ENCODE measurements at regions not wholly inside any gene's neighbourhood (a gene's known extent, or its start where the extent isn't known, plus 50 kb on each side); places are given as distances from the start of the nearest gene placed in this dataset.

- Histone ChIP-seq H3K4me2 (ENCODE audit: low read length) (no peak overlapping the region), H3F3A (ENCODE audit: insufficient read depth, low read length) (no peaks in the 10 kb centered on the region), H3K79me2 (ENCODE audit: insufficient read depth, low read length) (no peaks in the 10 kb centered on the region), H3K9me2 (ENCODE audit: low read depth, low read length) (no peaks in the 10 kb centered on the region), H3K27ac (ENCODE audit: low read depth, low read length, poor library complexity, severe bottlenecking) (no peak overlapping the region), H3K4me1 (ENCODE audit: insufficient read depth, low read length, severe bottlenecking) (no peaks in the 10 kb centered on the region), H3K9ac (ENCODE audit: low read length) (no peak overlapping the region), H2AFZ (ENCODE audit: low read length) (no peak overlapping the region), H3K4me3 (ENCODE audit: low read depth, low read length, poor library complexity, severe bottlenecking) (no peak overlapping the region), H3K36me3 (ENCODE audit: insufficient read depth, low read length) (no peaks in the 10 kb centered on the region), H4K20me1 (ENCODE audit: insufficient read depth, low read length) (no peaks in the 10 kb centered on the region), H3K9me3 (ENCODE audit: low read length) (no peaks in the 10 kb centered on the region), H3K27me3 (ENCODE audit: insufficient read depth, low read length) (no peaks in the 10 kb centered on the region)
- no peak for TF ChIP-seq EZH2 (IDR thresholded peaks at IDR 0.05; ENCODE audit: borderline replicate concordance, low read length)
- TF ChIP-seq, protein P1, sequence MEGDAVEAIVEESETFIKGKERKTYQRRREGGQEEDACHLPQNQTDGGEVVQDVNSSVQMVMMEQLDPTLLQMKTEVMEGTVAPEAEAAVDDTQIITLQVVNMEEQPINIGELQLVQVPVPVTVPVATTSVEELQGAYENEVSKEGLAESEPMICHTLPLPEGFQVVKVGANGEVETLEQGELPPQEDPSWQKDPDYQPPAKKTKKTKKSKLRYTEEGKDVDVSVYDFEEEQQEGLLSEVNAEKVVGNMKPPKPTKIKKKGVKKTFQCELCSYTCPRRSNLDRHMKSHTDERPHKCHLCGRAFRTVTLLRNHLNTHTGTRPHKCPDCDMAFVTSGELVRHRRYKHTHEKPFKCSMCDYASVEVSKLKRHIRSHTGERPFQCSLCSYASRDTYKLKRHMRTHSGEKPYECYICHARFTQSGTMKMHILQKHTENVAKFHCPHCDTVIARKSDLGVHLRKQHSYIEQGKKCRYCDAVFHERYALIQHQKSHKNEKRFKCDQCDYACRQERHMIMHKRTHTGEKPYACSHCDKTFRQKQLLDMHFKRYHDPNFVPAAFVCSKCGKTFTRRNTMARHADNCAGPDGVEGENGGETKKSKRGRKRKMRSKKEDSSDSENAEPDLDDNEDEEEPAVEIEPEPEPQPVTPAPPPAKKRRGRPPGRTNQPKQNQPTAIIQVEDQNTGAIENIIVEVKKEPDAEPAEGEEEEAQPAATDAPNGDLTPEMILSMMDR (IDR thresholded peaks at IDR 0.05; ENCODE audit: low read length): no peak
These were observed 667.6 kb upstream of the TBX3 start for GRCh38 chr12:115351514-115352077.

GRCh38 chr12:115349711-115350110 is 665.7 kb upstream of the TBX3 start:
- H3K27me3 ChIP-seq (ENCODE audit: insufficient read depth, low read length): no peaks in the 10 kb centered on the region
- no peaks in the 10 kb centered on the region for H3K9me2 ChIP-seq (ENCODE audit: low read depth, low read length)
- H3K4me3 ChIP-seq (ENCODE audit: low read depth, low read length, poor library complexity, severe bottlenecking): no peak overlapping the region
- TF ChIP-seq, protein P1 (IDR thresholded peaks at IDR 0.05; ENCODE audit: low read length): no peak
- no peak for TF ChIP-seq EZH2 (IDR thresholded peaks at IDR 0.05; ENCODE audit: borderline replicate concordance, low read length)
- no peaks in the 10 kb centered on the region for H3K36me3 ChIP-seq (ENCODE audit: insufficient read depth, low read length)
- H3F3A ChIP-seq (ENCODE audit: insufficient read depth, low read length): no peaks in the 10 kb centered on the region
- H3K4me2 ChIP-seq (ENCODE audit: low read length): no peak overlapping the region
- no peaks in the 10 kb centered on the region for H3K4me1 ChIP-seq (ENCODE audit: insufficient read depth, low read length, severe bottlenecking)
- H3K27ac ChIP-seq (ENCODE audit: low read depth, low read length, poor library complexity, severe bottlenecking): no peak overlapping the region
- no peaks in the 10 kb centered on the region for H3K79me2 ChIP-seq (ENCODE audit: insufficient read depth, low read length)
- no peaks in the 10 kb centered on the region for H3K9me3 ChIP-seq (ENCODE audit: low read length)
- no peak overlapping the region for H3K9ac ChIP-seq (ENCODE audit: low read length)
- H2AFZ ChIP-seq (ENCODE audit: low read length): no peak overlapping the region
- no peaks in the 10 kb centered on the region for H4K20me1 ChIP-seq (ENCODE audit: insufficient read depth, low read length)

GRCh38 chr12:115348301-115348700 is 664.3 kb upstream of the TBX3 start:
- no peak overlapping the region for H2AFZ ChIP-seq (ENCODE audit: low read length)
- no peak overlapping the region for H3K4me3 ChIP-seq (ENCODE audit: low read depth, low read length, poor library complexity, severe bottlenecking)
- no peaks in the 10 kb centered on the region for H3K9me2 ChIP-seq (ENCODE audit: low read depth, low read length)
- no peaks in the 10 kb centered on the region for H3K4me1 ChIP-seq (ENCODE audit: insufficient read depth, low read length, severe bottlenecking)
- no peaks in the 10 kb centered on the region for H4K20me1 ChIP-seq (ENCODE audit: insufficient read depth, low read length)
- H3K4me2 ChIP-seq (ENCODE audit: low read length): no peak overlapping the region
- H3K9ac ChIP-seq (ENCODE audit: low read length): no peak overlapping the region
- H3K27ac ChIP-seq (ENCODE audit: low read depth, low read length, poor library complexity, severe bottlenecking): no peak overlapping the region
- H3K79me2 ChIP-seq (ENCODE audit: insufficient read depth, low read length): no peaks in the 10 kb centered on the region
- H3K27me3 ChIP-seq (ENCODE audit: insufficient read depth, low read length): no peaks in the 10 kb centered on the region
- H3K36me3 ChIP-seq (ENCODE audit: insufficient read depth, low read length): no peaks in the 10 kb centered on the region
- no peak for TF ChIP-seq EZH2 (IDR thresholded peaks at IDR 0.05; ENCODE audit: borderline replicate concordance, low read length)
- TF ChIP-seq, protein P1 (IDR thresholded peaks at IDR 0.05; ENCODE audit: low read length): no peak
- H3K9me3 ChIP-seq (ENCODE audit: low read length): no peaks in the 10 kb centered on the region
- no peaks in the 10 kb centered on the region for H3F3A ChIP-seq (ENCODE audit: insufficient read depth, low read length)

All from OCI-LY1 (cell line).